CD4-positive, alpha-beta T cell treated with Interleukin-1 beta for 1 hour (primary cell): ENCODE measurements at regions not wholly inside any gene's neighbourhood (a gene's known extent, or its start where the extent isn't known, plus 50 kb on each side); places are given as distances from the start of the nearest gene placed in this dataset.
A peak's percentile ranks its signal among the peaks of the same experiment; 100 is the strongest.

Source experiments
- DNase-seq, 2 donors: peaks; one replicate each; pipeline ENCODE4 v3.0.0-alpha.2; 2020 to 2022

- no peak for DNase-seq
Observed at GRCh38 chr13:79681069-79681468, 200.1 kb downstream of the NDFIP2 start.

- DNase-seq, result no peak
Observed at GRCh38 chr13:79680485-79680884, 199.5 kb downstream of the NDFIP2 start.

- peak; percentile 8 to 10 for DNase-seq
Observed at GRCh38 chr13:79679334-79679733, 198.4 kb downstream of the NDFIP2 start.

GRCh38 chr13:79678100-79678499 is 197.1 kb downstream of the NDFIP2 start:
- no peak for DNase-seq

GRCh38 chr13:79675931-79676660 is 195.1 kb downstream of the NDFIP2 start:
- no peak for DNase-seq

GRCh38 chr13:79674765-79675515 is 194.0 kb downstream of the NDFIP2 start:
- DNase-seq, result no peak

GRCh38 chr13:79673993-79674377 is 193.0 kb downstream of the NDFIP2 start:
- DNase-seq, result no peak

- DNase-seq, result no peak
Observed at GRCh38 chr13:79673310-79673992, 192.5 kb downstream of the NDFIP2 start.

- no peak for DNase-seq
Observed at GRCh38 chr13:79671420-79671819, 190.5 kb downstream of the NDFIP2 start.

GRCh38 chr13:79668201-79668752 is 187.3 kb downstream of the NDFIP2 start:
- no peak for DNase-seq

- DNase-seq, result no peak
Observed at GRCh38 chr13:79667771-79668170, 186.8 kb downstream of the NDFIP2 start.

GRCh38 chr13:79663977-79664636 is 183.2 kb downstream of the NDFIP2 start:
- DNase-seq, result no peak

- no peak for DNase-seq
Observed at GRCh38 chr13:79663435-79663834, 182.5 kb downstream of the NDFIP2 start.

GRCh38 chr13:79662882-79663281 is 181.9 kb downstream of the NDFIP2 start:
- no peak for DNase-seq

GRCh38 chr13:79660361-79660760 is 179.4 kb downstream of the NDFIP2 start:
- no peak for DNase-seq

GRCh38 chr13:79659121-79659521 is 178.2 kb downstream of the NDFIP2 start:
- no peak for DNase-seq

GRCh38 chr13:79658333-79658975 is 177.5 kb downstream of the NDFIP2 start:
- DNase-seq, result no peak

- no peak for DNase-seq
Observed at GRCh38 chr13:79655509-79655908, 174.6 kb downstream of the NDFIP2 start.

GRCh38 chr13:79654520-79654919 is 173.6 kb downstream of the NDFIP2 start:
- DNase-seq, result no peak

- DNase-seq, result no peak
Observed at GRCh38 chr13:79650688-79651087, 169.7 kb downstream of the NDFIP2 start.

- DNase-seq, result no peak
Observed at GRCh38 chr13:79648191-79648590, 167.2 kb downstream of the NDFIP2 start.

GRCh38 chr13:79647533-79647932 is 166.6 kb downstream of the NDFIP2 start:
- DNase-seq, result no peak
